SK-N-SH treated with all-trans-retinoic acid at 6 μM for 48 hours (cell line): ENCODE measurements at regions not wholly inside any gene's neighbourhood (a gene's known extent, or its start where the extent isn't known, plus 50 kb on each side); places are given as distances from the start of the nearest gene placed in this dataset.

Source experiments
- RARB ChIP-seq: fragments of 250-450 bp; sonication (Bioruptor Pico); IDR thresholded peaks from 2 replicates; pipeline ENCODE4 v1.8.0; 2021; ENCODE audit warnings: mild to moderate bottlenecking, moderate library complexity
- ZFP30 ChIP-seq: fragments of 450-650 bp; formaldehyde crosslinking; IDR thresholded peaks from 2 replicates; pipeline ENCODE4 v1.5.0; 2022; ENCODE audit warnings: mild to moderate bottlenecking, moderate library complexity
- ZNF565 ChIP-seq: fragments of 450-650 bp; formaldehyde crosslinking; conservative IDR thresholded peaks from 2 replicates; pipeline ENCODE4 v1.5.0; 2020; ENCODE audit warnings: low read depth, mild to moderate bottlenecking, moderate library complexity

DNA sequence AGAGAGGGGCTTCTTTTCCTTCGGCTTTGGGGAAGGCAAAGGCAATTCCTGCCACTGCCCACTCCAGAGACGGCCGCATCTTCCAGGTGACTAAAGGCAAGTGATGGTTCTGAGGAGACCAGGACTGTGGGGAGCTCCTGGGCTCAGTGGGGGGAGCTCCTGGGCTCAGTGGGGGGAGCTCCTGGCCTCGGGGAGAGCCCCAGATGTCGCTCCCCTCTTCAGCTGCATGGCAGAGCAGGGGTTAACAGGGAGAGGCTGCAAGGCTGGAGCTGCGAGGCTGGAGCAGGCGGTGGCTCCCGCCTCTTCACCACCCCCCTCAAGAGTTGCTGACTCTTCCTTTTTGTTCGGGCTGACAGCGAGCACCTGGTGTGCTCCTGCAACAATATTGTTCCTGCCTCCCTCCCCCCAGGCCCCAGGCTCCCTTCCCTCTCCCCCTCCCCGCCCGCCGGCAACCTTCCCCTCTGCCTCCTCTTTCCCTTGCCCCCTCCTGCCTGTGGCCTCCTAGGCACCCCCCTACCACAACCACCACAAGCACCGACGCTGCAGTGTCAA, 56.3 kb upstream of the LBX1 start:
- no peak for TF ChIP-seq ZNF565 (CRISPR knock-in tag)
- TF ChIP-seq RARB (CRISPR knock-in tag) = no peak
- TF ChIP-seq ZFP30 (CRISPR knock-in tag) = no peak
